GM19351 (cell line): ENCODE measurements at regions not wholly inside any gene's neighbourhood (a gene's known extent, or its start where the extent isn't known, plus 50 kb on each side); places are given as distances from the start of the nearest gene placed in this dataset.
"Not testable (repeated sequence)": the region's sequence is repeated elsewhere in the genome, so short reads cannot be mapped to it uniquely, and the experiment has no call there.

Experiments
- ATAC-seq: cut with Tn5 transposase; IDR thresholded peaks from one replicate; pipeline ENCODE4 v1.9.1; 2021; ENCODE audit warnings: mild to moderate bottlenecking, moderate library complexity; ENCODE audit not compliant: unreplicated experiment

DNA sequence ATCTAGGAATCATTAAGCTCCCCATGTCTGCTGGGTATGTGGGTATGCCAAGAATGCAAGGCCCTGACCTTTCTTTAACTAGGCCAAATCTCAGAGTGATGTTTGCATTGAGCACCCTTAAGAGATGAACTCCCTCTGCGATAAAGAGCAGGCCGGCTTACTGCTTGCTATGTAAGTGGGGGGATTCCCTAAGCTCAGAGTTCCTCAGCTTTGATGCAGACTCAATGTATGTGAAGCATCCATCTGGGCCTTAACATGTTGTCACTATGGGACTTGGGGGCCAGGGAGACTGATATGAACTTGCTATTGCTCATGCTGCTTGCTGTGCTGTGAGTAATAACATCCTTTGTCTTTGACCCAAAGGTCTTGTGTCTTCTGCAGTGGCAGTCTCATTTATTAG lies 149.7 kb downstream of the C12orf75 start:
- ATAC-seq, result no peak

DNA sequence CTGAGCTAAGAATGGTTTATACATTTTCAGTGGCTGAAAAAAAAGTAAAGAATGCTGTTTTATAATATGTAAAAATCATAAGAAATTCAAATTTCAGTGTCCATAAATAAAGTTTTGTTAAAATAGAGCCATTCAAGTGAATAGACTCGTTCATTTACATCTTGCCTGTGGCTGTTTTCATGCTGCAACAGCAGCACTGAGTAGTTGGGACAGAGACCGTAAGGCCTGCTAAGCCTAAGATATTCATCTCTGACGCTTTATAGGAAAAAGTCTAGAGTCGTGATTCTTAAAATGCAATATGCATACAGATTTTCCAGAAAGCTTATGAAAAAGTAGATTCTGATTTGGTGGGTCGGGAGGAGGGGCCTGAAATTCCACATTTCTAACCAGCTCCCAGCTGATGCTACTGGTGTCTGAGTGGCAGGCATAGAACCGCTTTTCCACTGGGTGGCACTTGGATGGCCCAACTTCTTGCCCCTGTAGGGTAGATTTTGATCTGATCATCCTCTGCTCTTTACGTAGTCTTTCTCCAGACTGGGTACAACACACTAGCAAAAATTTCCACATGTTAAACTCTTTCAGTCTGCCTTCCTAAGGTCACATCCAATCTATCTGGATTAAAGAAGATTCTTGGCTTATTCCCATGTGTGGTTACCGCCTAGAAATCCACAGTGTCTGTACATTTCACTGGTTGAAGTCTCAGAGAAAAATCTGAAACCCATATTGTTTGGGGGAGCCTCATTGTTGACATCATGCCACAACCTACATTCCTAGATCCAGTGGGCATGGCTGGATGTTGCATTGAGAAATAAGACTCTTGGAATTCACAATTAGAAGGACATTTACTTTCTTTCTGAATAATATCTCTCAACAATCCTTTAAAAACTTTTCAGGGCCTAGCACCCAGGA lies 151.2 kb downstream of the C12orf75 start:
- no peak for ATAC-seq

DNA sequence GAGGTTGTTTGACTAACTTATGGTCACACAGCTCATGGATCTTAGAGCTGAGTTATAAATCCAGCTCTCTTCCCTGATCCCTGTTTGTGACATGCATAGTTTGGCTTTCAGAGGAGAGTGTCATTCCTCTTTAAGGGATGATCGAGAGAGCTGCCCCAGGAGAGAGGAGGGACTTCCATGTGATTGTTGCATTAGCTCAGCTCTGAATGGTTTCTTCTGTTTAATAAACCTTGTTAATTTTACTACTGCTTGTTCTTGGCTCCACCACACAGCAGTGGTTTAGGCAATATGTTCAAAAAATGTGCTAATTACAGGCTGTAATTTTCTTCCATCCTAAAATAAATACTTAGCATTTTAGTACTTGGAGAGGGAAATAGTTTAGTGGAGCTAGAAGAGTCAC lies 152.5 kb downstream of the C12orf75 start:
- ATAC-seq, result no peak

DNA sequence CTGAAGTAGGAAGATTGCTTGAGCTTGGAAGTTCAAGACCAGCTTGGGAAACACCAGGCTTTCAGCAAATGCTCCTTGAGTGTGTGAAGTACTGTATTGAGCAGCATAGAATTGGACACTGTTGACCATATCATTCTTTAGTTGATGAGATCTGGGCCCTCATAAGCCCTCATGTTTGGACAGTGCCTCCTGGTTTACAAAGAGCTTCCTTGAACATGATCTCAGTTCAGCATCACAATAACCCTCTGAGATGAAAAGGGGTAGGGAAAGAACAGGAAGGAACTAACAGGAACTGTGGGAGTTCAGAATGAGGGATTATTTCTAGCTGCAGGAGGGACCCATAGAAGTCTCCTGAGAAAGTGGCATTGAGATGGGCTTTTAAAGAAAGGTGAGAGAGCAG lies 153.2 kb downstream of the C12orf75 start:
- no peak for ATAC-seq

DNA sequence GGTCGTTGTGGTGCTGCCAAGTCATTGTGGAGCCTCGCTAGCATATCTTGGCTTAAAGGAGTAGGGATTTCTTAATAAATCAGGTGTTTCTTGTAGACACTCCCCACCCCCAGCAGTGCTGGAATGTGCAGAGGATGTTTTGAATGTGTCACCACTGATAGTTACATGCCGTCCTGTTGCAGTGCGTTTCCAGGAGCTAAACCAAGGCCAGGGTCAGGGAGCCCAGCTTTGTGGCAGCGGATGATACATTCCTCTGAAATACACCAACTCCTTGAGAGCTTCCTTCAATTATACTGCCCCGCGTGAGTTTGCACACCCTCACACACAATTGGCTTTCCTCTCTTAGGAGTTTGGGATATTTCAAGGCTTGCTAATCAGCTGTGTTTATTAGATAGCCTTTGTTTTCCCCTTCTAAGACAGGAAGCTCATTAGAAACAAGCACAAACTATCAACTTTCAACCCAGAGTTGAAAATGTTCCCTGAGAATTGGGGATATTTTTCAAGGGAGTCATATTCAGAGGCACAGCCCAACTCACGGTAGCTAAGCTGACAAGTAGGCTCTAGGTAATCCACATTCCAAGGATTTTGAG lies 154.9 kb downstream of the C12orf75 start:
- ATAC-seq, result no peak

DNA sequence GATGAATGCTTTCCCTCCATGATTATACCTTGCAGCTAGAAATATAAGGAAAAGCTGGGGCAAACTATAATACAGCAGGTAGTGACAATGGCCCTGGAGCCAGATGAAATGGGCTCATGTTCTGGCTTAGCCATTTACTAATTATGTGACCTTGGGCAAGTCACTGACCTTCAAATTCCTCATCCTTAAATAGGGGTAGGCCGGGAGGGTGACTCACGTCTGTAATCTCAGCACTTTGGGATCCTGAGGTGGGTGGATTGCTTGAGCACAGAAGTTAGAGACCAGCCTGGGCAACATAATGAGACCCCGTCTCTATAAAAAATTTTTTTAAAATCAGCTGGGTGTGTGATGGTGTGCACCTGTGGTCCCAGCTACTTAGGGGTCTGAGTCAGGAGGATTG lies 155.4 kb downstream of the C12orf75 start:
- ATAC-seq, result no peak

DNA sequence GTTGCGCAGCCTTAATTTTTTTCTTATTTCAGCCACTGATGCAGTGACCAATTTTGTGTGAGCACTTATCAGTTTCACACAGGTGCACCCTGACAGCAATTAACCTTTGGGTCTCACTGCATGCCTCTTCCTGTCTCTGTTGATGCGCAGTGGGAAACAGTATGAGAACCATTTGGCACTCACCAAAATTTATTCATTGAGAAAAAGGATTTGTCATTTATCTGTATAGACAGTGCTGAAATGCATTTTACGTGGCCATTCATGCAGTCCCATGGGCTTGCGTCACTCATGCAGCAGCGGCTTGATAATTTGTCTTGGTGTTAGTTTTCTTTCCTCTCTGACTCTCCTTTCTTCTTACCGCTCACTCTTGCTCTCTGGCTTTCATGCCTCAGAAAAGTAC lies 157.5 kb downstream of the C12orf75 start:
- ATAC-seq, result no peak

DNA sequence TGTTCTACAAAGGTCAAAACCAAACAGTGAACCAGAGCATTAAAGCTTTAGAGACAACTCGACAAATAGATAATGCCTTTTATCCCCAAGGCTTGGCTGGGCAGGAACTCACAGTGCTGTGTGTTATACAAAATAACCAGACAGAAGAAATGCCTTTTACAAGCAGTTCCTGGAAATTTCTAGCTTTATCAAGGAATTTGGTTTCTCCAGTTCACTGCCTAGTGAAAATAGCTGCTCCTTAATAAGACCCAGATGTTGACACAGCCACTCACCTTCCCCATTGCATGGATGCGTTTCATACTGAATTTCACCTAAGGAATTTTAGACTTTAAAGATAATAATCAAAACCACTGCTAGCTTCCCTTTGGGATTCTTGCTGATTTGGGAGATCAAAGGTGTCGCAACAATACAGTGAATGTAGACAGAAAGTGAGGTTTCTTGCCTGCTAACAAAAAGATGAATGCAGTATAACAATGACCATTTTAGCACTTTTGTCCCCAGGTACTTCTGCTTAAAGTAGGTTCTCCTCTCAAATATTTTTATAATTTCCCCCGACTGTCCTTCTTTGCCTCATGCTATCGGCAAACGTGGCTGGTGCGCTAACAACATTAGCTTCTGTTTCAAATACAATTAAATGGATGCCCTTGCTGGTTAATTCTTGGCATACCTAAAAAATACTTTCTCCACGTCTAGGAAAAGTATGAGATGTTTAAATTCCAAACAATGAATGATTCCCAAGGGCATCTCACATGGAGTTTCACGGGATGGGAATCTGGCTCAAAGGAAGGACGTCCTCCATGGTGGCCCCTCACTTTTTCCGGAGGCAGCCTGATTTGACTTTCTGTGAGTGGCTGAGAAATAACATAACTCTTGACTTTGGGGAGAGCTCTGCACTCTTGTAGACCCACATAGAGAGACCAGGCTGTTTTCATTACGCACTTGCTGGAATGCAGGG lies 162.4 kb downstream of the C12orf75 start:
- ATAC-seq, result no peak

GRCh38 chr12:105499205-105499604 lies 168.7 kb downstream of the C12orf75 start:
- no peak for ATAC-seq

DNA sequence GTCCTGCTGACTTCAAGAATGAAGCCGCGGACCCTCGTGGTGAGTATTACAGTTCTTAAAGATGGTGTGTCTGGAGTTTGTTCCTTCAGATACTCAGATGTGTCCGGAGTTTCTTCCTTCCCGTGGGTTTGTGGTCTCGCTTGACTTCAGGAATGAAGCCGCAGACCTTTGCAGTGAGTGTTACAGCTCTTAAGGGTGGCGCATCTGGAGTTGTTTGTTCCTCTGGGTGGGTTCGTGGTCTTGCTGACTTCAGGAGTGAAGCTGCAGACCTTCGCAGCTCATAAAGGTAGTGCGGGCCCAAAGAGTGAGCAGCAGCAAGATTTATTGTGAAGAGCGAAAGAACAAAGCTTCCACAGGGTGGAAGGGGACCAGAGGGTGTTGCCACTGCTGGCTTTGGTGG lies 170.2 kb downstream of the C12orf75 start:
- not testable (repeated sequence) for ATAC-seq

GRCh38 chr12:105502426-105502930 lies 172.0 kb downstream of the C12orf75 start:
- no peak for ATAC-seq

GRCh38 chr12:105503619-105504018 lies 173.1 kb downstream of the C12orf75 start:
- ATAC-seq, result no peak

DNA sequence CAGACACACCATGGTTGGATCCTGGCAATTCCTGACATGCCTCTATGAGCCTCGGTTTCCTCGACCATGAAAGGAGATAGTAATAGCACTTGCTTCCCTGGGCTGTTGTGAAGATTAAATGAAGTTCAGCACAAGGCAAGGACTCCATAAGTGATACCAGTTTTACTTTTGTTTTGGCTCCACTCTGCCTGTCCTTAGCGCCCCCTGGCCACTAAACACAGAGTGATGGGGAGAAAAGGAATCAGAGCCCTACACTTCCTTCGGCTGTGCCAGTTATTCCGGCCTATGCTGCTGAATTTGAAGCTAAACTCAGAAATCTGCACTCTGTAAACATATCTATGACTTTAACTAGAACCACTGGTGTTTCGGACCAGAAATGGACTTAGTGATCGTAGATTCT lies 173.8 kb downstream of the C12orf75 start:
- no peak for ATAC-seq

- ATAC-seq, result no peak
Observed at GRCh38 chr12:105506678-105507310, 176.3 kb downstream of the C12orf75 start.

- ATAC-seq, result no peak
Observed at GRCh38 chr12:105507311-105508038, 177.0 kb downstream of the C12orf75 start.

DNA sequence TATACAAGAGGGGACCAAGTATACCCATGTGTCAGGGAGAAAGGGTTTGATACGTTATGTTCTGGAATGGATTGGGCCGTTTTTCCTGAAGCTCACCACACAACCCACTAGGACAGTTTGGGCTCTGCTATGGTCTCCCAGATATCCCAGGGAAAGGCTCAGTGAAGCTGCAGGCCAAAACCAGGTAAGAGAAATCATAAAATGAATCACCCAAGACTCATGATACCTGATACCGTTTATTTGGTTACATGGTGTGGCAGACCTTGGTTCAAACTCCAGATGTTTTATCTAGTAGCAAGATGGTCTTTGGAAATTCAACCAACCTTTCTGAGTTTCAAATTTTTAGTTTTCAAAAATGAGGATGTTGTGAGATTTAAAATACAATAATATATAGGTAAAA lies 177.6 kb downstream of the C12orf75 start:
- ATAC-seq, result no peak

DNA sequence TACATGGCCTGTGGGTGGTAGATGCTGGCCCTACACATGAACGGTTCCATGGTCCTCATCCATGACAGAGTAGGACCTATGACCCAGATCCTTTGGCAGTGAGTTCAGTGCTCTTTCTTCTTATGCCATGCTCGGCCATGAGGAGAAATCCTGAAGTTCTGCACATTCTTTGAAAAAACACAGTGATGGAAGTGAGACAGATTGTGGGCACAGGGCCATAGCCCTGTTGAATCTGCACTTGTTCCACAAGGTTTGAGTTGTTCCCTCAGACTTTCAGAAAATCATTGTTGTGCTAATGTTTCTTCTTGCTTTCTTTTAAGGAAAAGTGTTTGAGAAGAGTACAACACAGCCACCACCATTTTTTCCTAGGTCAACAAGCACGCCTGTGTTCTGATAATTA lies 180.0 kb downstream of the C12orf75 start:
- ATAC-seq, result no peak

- ATAC-seq, result not testable (repeated sequence)
Observed at GRCh38 chr12:105512861-105513260, 182.4 kb downstream of the C12orf75 start.

- ATAC-seq, result no peak
Observed at GRCh38 chr12:105522166-105522825, 191.8 kb downstream of the C12orf75 start.
